WTC11 (cell line): ENCODE measurements at regions not wholly inside any gene's neighbourhood (a gene's known extent, or its start where the extent isn't known, plus 50 kb on each side); places are given as distances from the start of the nearest gene placed in this dataset.

Experiments used
- ATAC-seq: fragments of 200-7000 bp; cut with Tn5 transposase; 2 replicates; pipeline ENCODE4 v1.10.0; 2021; ENCODE audit warnings: mild to moderate bottlenecking, moderate library complexity
- CTCF ChIA-PET: fragments of 300-600 bp; sonication (Branson Sonifier 250); formaldehyde crosslinking; loops from one replicate; lab custom pipeline; 2021; ENCODE audit warnings: antibody characterized with exemption; lab: Charles Lee
- POLR2A ChIA-PET: fragments of 350-600 bp; sonication (Branson Sonifier 250); formaldehyde crosslinking; loops from one replicate; lab custom pipeline; 2021; ENCODE audit warnings: antibody characterized with exemption; lab: Charles Lee
- DNase-seq: peaks from one replicate; pipeline ENCODE4 v3.0.0; 2021; ENCODE audit warnings: low spot score
- H3K27ac Mint-ChIP-seq: 2 replicates; pipeline ENCODE4 v1.8.0; 2021; ENCODE audit warnings: mixed read lengths
- H3K27me3 Mint-ChIP-seq: 2 replicates; pipeline ENCODE4 v1.8.0; 2021; ENCODE audit warnings: low read depth, mild to moderate bottlenecking, moderate library complexity, mixed read lengths
- H3K36me3 Mint-ChIP-seq: 2 replicates; pipeline ENCODE4 v1.8.0; 2021; ENCODE audit warnings: mixed read lengths
- H3K4me1 Mint-ChIP-seq: 2 replicates; pipeline ENCODE4 v1.8.0; 2022; ENCODE audit warnings: mixed read lengths
- H3K4me3 Mint-ChIP-seq: 2 replicates; pipeline ENCODE4 v1.8.0; 2021; ENCODE audit warnings: mild to moderate bottlenecking, moderate library complexity, mixed read lengths
- H3K9me3 Mint-ChIP-seq: 2 replicates; pipeline ENCODE4 v1.8.0; 2021; ENCODE audit warnings: mixed read lengths
- CREM ChIP-seq: sonication (generic); formaldehyde crosslinking; IDR thresholded peaks from 2 replicates; pipeline ENCODE4 v1.8.1; 2022; ENCODE audit warnings: mild to moderate bottlenecking, missing genetic modification reagents, moderate library complexity
- CTCF ChIP-seq: fragments of 200-600 bp; IDR thresholded peaks from 2 replicates; pipeline ENCODE4 v1.8.0; 2022; ENCODE audit warnings: antibody characterized with exemption
- ELF4 ChIP-seq: sonication (generic); formaldehyde crosslinking; IDR thresholded peaks from 2 replicates; pipeline ENCODE4 v1.8.1; 2022; ENCODE audit warnings: low read depth, mild to moderate bottlenecking, moderate library complexity, missing genetic modification reagents
- EMX1 ChIP-seq: fragments of 250-450 bp; sonication (Bioruptor Pico); IDR thresholded peaks from 2 replicates; pipeline ENCODE4 v1.8.0; 2021; ENCODE audit warnings: mild to moderate bottlenecking
- FOXJ3 ChIP-seq: sonication (generic); formaldehyde crosslinking; IDR thresholded peaks from 2 replicates; pipeline ENCODE4 v1.9.0; 2021; ENCODE audit warnings: missing genetic modification reagents, mild to moderate bottlenecking, borderline replicate concordance
- GTF2I ChIP-seq: fragments of 250-450 bp; sonication (Bioruptor Pico); conservative IDR thresholded peaks from 2 replicates; pipeline ENCODE4 v1.4.0; 2021; ENCODE audit warnings: mild to moderate bottlenecking
- MYBL2 ChIP-seq: sonication (generic); formaldehyde crosslinking; IDR thresholded peaks from 2 replicates; pipeline ENCODE4 v1.8.1; 2023; ENCODE audit warnings: mild to moderate bottlenecking, moderate library complexity, missing genetic modification reagents
- NFE2L1 ChIP-seq: sonication (generic); formaldehyde crosslinking; IDR thresholded peaks from 2 replicates; pipeline ENCODE4 v1.8.1; 2023; ENCODE audit warnings: missing genetic modification reagents
- NR1H2 ChIP-seq: sonication (generic); formaldehyde crosslinking; IDR thresholded peaks from 2 replicates; pipeline ENCODE4 v1.9.0; 2021; ENCODE audit warnings: mild to moderate bottlenecking, moderate library complexity, missing genetic modification reagents
- OVOL2 ChIP-seq: fragments of 250-450 bp; sonication (Bioruptor Pico); IDR thresholded peaks from 2 replicates; pipeline ENCODE4 v1.9.0; 2021; ENCODE audit warnings: mild to moderate bottlenecking, borderline replicate concordance
- PRDM15 ChIP-seq: sonication (generic); formaldehyde crosslinking; IDR thresholded peaks from 2 replicates; pipeline ENCODE4 v1.8.0; 2022; ENCODE audit warnings: missing genetic modification reagents
- SMAD4 ChIP-seq: sonication (generic); formaldehyde crosslinking; IDR thresholded peaks from 2 replicates; pipeline ENCODE4 v1.8.0; 2022; ENCODE audit warnings: mild to moderate bottlenecking, missing genetic modification reagents
- TP53 ChIP-seq: sonication (generic); formaldehyde crosslinking; IDR thresholded peaks from 2 replicates; pipeline ENCODE4 v1.8.1; 2023; ENCODE audit warnings: mild to moderate bottlenecking, missing genetic modification reagents
- ZNF219 ChIP-seq: sonication (generic); formaldehyde crosslinking; IDR thresholded peaks from 2 replicates; pipeline ENCODE4 v1.8.0; 2023; ENCODE audit warnings: missing genetic modification reagents, mild to moderate bottlenecking, borderline replicate concordance
- ZNF232 ChIP-seq: sonication (generic); formaldehyde crosslinking; IDR thresholded peaks from 2 replicates; pipeline ENCODE4 v1.8.0; 2022; ENCODE audit warnings: mild to moderate bottlenecking, missing genetic modification reagents
- ZNF317 ChIP-seq: sonication (generic); formaldehyde crosslinking; IDR thresholded peaks from 2 replicates; pipeline ENCODE4 v1.8.1; 2023; ENCODE audit warnings: low read depth, mild to moderate bottlenecking, moderate library complexity, missing genetic modification reagents, borderline replicate concordance
- TF ChIP-seq, protein P1 (sequence below): sonication (generic); formaldehyde crosslinking; IDR thresholded peaks from 2 replicates; pipeline ENCODE4 v1.8.0; 2023; ENCODE audit warnings: missing genetic modification reagents, mild to moderate bottlenecking, borderline replicate concordance
- TF ChIP-seq, protein P2 (sequence below): sonication (generic); formaldehyde crosslinking; IDR thresholded peaks from 2 replicates; pipeline ENCODE4 v1.8.0; 2022; ENCODE audit warnings: mild to moderate bottlenecking, missing genetic modification reagents
- TF ChIP-seq, protein P3 (sequence below): sonication (generic); formaldehyde crosslinking; IDR thresholded peaks from 2 replicates; pipeline ENCODE4 v1.8.0; 2023; ENCODE audit warnings: missing genetic modification reagents
- TF ChIP-seq, protein P4 (sequence below): sonication (generic); formaldehyde crosslinking; conservative IDR thresholded peaks from 2 replicates; pipeline ENCODE4 v1.8.1; 2023; ENCODE audit warnings: mild to moderate bottlenecking, low read depth, missing genetic modification reagents, moderate library complexity

GRCh38 chr22:48734359-48734758, 1093.3 kb downstream of the BRD1 start:
- Mint-ChIP-seq H3K36me3 (peaks cover 5% of the 10 kb centered on the region; the same call in 1 of the 2 replicates), H3K27ac (no peak overlapping the region), H3K4me3 (no peak overlapping the region), H3K9me3 (peaks cover 8% of the 10 kb centered on the region), H3K27me3 (no peaks in the 10 kb centered on the region), H3K4me1 (no peaks in the 10 kb centered on the region; the same call in 1 of the 2 replicates)
- TF ChIP-seq, protein P1, sequence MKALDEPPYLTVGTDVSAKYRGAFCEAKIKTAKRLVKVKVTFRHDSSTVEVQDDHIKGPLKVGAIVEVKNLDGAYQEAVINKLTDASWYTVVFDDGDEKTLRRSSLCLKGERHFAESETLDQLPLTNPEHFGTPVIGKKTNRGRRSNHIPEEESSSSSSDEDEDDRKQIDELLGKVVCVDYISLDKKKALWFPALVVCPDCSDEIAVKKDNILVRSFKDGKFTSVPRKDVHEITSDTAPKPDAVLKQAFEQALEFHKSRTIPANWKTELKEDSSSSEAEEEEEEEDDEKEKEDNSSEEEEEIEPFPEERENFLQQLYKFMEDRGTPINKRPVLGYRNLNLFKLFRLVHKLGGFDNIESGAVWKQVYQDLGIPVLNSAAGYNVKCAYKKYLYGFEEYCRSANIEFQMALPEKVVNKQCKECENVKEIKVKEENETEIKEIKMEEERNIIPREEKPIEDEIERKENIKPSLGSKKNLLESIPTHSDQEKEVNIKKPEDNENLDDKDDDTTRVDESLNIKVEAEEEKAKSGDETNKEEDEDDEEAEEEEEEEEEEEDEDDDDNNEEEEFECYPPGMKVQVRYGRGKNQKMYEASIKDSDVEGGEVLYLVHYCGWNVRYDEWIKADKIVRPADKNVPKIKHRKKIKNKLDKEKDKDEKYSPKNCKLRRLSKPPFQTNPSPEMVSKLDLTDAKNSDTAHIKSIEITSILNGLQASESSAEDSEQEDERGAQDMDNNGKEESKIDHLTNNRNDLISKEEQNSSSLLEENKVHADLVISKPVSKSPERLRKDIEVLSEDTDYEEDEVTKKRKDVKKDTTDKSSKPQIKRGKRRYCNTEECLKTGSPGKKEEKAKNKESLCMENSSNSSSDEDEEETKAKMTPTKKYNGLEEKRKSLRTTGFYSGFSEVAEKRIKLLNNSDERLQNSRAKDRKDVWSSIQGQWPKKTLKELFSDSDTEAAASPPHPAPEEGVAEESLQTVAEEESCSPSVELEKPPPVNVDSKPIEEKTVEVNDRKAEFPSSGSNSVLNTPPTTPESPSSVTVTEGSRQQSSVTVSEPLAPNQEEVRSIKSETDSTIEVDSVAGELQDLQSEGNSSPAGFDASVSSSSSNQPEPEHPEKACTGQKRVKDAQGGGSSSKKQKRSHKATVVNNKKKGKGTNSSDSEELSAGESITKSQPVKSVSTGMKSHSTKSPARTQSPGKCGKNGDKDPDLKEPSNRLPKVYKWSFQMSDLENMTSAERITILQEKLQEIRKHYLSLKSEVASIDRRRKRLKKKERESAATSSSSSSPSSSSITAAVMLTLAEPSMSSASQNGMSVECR, result no peak
- no peak for TF ChIP-seq NR1H2
- TF ChIP-seq ZNF219 (CRISPR knock-in tag), result no peak
- TF ChIP-seq CTCF, result no peak
- no peak for TF ChIP-seq SMAD4 (CRISPR knock-in tag)
- no peak for TF ChIP-seq MYBL2 (CRISPR knock-in tag)
- TF ChIP-seq, protein P2, sequence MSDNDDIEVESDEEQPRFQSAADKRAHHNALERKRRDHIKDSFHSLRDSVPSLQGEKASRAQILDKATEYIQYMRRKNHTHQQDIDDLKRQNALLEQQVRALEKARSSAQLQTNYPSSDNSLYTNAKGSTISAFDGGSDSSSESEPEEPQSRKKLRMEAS (CRISPR knock-in tag), result no peak
- TF ChIP-seq PRDM15, result no peak
- TF ChIP-seq FOXJ3 (CRISPR knock-in tag), result no peak
- no peak for TF ChIP-seq OVOL2 (CRISPR knock-in tag)
- TF ChIP-seq CREM (CRISPR knock-in tag), result no peak
- TF ChIP-seq ZNF232, result no peak
- TF ChIP-seq, protein P3, sequence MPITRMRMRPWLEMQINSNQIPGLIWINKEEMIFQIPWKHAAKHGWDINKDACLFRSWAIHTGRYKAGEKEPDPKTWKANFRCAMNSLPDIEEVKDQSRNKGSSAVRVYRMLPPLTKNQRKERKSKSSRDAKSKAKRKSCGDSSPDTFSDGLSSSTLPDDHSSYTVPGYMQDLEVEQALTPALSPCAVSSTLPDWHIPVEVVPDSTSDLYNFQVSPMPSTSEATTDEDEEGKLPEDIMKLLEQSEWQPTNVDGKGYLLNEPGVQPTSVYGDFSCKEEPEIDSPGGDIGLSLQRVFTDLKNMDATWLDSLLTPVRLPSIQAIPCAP (CRISPR knock-in tag), result no peak
- no peak for TF ChIP-seq EMX1 (CRISPR knock-in tag)
- no peak for TF ChIP-seq ELF4
- no peak for TF ChIP-seq TP53 (CRISPR knock-in tag)
- no peak for TF ChIP-seq ZNF317 (CRISPR knock-in tag)
- no peak for TF ChIP-seq GTF2I
- no peak for TF ChIP-seq NFE2L1 (CRISPR knock-in tag)
- TF ChIP-seq, protein P4, sequence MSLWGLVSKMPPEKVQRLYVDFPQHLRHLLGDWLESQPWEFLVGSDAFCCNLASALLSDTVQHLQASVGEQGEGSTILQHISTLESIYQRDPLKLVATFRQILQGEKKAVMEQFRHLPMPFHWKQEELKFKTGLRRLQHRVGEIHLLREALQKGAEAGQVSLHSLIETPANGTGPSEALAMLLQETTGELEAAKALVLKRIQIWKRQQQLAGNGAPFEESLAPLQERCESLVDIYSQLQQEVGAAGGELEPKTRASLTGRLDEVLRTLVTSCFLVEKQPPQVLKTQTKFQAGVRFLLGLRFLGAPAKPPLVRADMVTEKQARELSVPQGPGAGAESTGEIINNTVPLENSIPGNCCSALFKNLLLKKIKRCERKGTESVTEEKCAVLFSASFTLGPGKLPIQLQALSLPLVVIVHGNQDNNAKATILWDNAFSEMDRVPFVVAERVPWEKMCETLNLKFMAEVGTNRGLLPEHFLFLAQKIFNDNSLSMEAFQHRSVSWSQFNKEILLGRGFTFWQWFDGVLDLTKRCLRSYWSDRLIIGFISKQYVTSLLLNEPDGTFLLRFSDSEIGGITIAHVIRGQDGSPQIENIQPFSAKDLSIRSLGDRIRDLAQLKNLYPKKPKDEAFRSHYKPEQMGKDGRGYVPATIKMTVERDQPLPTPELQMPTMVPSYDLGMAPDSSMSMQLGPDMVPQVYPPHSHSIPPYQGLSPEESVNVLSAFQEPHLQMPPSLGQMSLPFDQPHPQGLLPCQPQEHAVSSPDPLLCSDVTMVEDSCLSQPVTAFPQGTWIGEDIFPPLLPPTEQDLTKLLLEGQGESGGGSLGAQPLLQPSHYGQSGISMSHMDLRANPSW (CRISPR knock-in tag), result no peak
- no peak for ATAC-seq
- CTCF ChIA-PET, result interaction anchor here (0.6 kb wide), 1 partner anchor 48 kb away, joined by 3 read pairs; no protein-coding TSS in a partner anchor
- no peak for DNase-seq
- POLR2A ChIA-PET, result no interaction called here
